Gastroesophageal sphincter (tissue), 3 donors: ENCODE measurements at regions not wholly inside any gene's neighbourhood (a gene's known extent, or its start where the extent isn't known, plus 50 kb on each side); places are given as distances from the start of the nearest gene placed in this dataset.

Experiments
- EP300 ChIP-seq: sonication (generic); formaldehyde crosslinking; IDR thresholded peaks from one replicate; pipeline ENCODE4 v1.6.1; 2017; ENCODE audit warnings: antibody characterized with exemption, mild to moderate bottlenecking
- TF ChIP-seq, protein P1 (sequence below), 4 experiments: fragments of 200-600 bp in 2 of 4; fragments of 450-650 bp in 2 of 4; sonication (generic) in 1 of 4; IDR thresholded peaks; one replicate each; pipeline ENCODE4 v1.5.1; 2017 to 2019; ENCODE audit warnings: antibody characterized with exemption in 4 of 4, mild to moderate bottlenecking in 2 of 4, moderate library complexity in 2 of 4

DNA sequence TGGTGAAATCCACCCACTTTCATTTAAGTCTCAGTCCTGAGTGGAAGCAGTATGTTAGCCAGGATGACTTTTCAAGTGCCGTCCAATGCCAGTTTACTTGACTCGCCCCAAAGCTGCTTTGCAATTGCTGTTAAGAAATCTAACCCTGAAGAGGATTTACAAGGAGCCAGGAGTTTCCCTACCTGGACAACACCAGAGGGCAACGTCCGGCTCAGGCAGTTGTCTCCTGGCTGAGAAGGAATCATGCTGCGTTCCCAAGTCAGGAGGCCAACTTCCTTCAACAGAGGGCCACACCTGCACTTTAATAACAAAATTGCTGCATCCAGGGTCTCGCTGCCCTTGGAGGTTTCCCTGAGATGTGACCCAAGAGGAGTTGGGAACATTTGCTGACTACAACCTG, 65.8 kb downstream of the BOD1 start:
- TF ChIP-seq, protein P1, sequence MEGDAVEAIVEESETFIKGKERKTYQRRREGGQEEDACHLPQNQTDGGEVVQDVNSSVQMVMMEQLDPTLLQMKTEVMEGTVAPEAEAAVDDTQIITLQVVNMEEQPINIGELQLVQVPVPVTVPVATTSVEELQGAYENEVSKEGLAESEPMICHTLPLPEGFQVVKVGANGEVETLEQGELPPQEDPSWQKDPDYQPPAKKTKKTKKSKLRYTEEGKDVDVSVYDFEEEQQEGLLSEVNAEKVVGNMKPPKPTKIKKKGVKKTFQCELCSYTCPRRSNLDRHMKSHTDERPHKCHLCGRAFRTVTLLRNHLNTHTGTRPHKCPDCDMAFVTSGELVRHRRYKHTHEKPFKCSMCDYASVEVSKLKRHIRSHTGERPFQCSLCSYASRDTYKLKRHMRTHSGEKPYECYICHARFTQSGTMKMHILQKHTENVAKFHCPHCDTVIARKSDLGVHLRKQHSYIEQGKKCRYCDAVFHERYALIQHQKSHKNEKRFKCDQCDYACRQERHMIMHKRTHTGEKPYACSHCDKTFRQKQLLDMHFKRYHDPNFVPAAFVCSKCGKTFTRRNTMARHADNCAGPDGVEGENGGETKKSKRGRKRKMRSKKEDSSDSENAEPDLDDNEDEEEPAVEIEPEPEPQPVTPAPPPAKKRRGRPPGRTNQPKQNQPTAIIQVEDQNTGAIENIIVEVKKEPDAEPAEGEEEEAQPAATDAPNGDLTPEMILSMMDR (IDR thresholded peaks at IDR 0.05): no peak
- no peak for TF ChIP-seq EP300
